ENCODE measurements at regions not wholly inside any gene's neighbourhood (a gene's known extent, or its start where the extent isn't known, plus 50 kb on each side); places are given as distances from the start of the nearest gene placed in this dataset.

GRCh38 chr14:94992046-94992445 lies 165.3 kb downstream of the DICER1 start:
- no peaks in the 10 kb centered on the region for H3K36me3 ChIP-seq
- DNase-seq = no peak
- no peaks in the 10 kb centered on the region for H3K4me1 ChIP-seq
- H3K27me3 ChIP-seq = no peaks in the 10 kb centered on the region
- H3K4me3 ChIP-seq = no peak overlapping the region
- no peak overlapping the region for H3K27ac ChIP-seq
- ATAC-seq (ENCODE audit: low FRiP score in 2 of 2) = no peak
- no peak for TF ChIP-seq EP300 (IDR thresholded peaks at IDR 0.05)
- no peak for TF ChIP-seq CTCF (IDR thresholded peaks at IDR 0.05)
- no peak for TF ChIP-seq POLR2A (IDR thresholded peaks at IDR 0.05)
- TF ChIP-seq POLR2AphosphoS5 (IDR thresholded peaks at IDR 0.05) = no peak
- peaks cover 0 to 11% (median 2%) of the 10 kb centered on the region in 4 donors for H3K9me3 ChIP-seq

- H3K27me3 ChIP-seq = no peaks in the 10 kb centered on the region
- 57 to 63% methylated on average over 3 of the region's 3 CpGs for WGBS, 2 donors
- H3K4me3 ChIP-seq = no peak overlapping the region
- no peaks in the 10 kb centered on the region for H3K36me3 ChIP-seq
- H3K4me1 ChIP-seq = no peaks in the 10 kb centered on the region
- no peak for DNase-seq
- TF ChIP-seq POLR2AphosphoS5 (IDR thresholded peaks at IDR 0.05) = no peak
- TF ChIP-seq EP300 (IDR thresholded peaks at IDR 0.05) = no peak
- TF ChIP-seq POLR2A (IDR thresholded peaks at IDR 0.05) = no peak
- TF ChIP-seq CTCF (IDR thresholded peaks at IDR 0.05) = no peak
- ATAC-seq (ENCODE audit: low FRiP score in 2 of 2) = no peak
- no peak overlapping the region for H3K27ac ChIP-seq
- H3K9me3 ChIP-seq = peaks cover 0 to 11% (median 2%) of the 10 kb centered on the region in 4 donors
These were observed 167.4 kb downstream of the DICER1 start for GRCh38 chr14:94989946-94990345.

- no peaks in the 10 kb centered on the region for H3K36me3 ChIP-seq
- H3K27me3 ChIP-seq = no peaks in the 10 kb centered on the region
- H3K4me3 ChIP-seq = no peak overlapping the region
- WGBS, 2 donors = 65 to 83% methylated on average over 4 of the region's 4 CpGs
- TF ChIP-seq POLR2A (IDR thresholded peaks at IDR 0.05) (no peak), EP300 (IDR thresholded peaks at IDR 0.05) (no peak), POLR2AphosphoS5 (IDR thresholded peaks at IDR 0.05) (no peak), CTCF (IDR thresholded peaks at IDR 0.05) (no peak)
- DNase-seq (no peak), ATAC-seq (ENCODE audit: low FRiP score in 2 of 2) (no peak)
- peaks cover 0 to 11% (median 2%) of the 10 kb centered on the region in 4 donors for H3K9me3 ChIP-seq
- no peaks in the 10 kb centered on the region for H3K4me1 ChIP-seq
- no peak overlapping the region for H3K27ac ChIP-seq
These were observed 167.9 kb downstream of the DICER1 start for GRCh38 chr14:94989417-94989816.

GRCh38 chr14:94987409-94987808 lies 169.9 kb downstream of the DICER1 start:
- no peaks in the 10 kb centered on the region for H3K27me3 ChIP-seq
- WGBS, 2 donors = 92 to 97% methylated on average over 2 of the region's 2 CpGs
- DNase-seq (no peak), ATAC-seq (ENCODE audit: low FRiP score in 2 of 2) (no peak)
- H3K4me3 ChIP-seq = no peak overlapping the region
- H3K27ac ChIP-seq = no peak overlapping the region
- H3K9me3 ChIP-seq = peaks cover 0 to 11% (median 2%) of the 10 kb centered on the region in 4 donors
- H3K36me3 ChIP-seq = no peaks in the 10 kb centered on the region
- TF ChIP-seq EP300 (IDR thresholded peaks at IDR 0.05) = no peak
- TF ChIP-seq POLR2AphosphoS5 (IDR thresholded peaks at IDR 0.05) = no peak
- no peak for TF ChIP-seq CTCF (IDR thresholded peaks at IDR 0.05)
- TF ChIP-seq POLR2A (IDR thresholded peaks at IDR 0.05) = no peak
- H3K4me1 ChIP-seq = no peaks in the 10 kb centered on the region

- Histone ChIP-seq H3K4me1 (no peaks in the 10 kb centered on the region), H3K4me3 (no peak overlapping the region), H3K27me3 (no peaks in the 10 kb centered on the region), H3K36me3 (no peaks in the 10 kb centered on the region), H3K9me3 (no peaks in the 10 kb centered on the region), H3K27ac (no peak overlapping the region)
- TF ChIP-seq POLR2AphosphoS5 (IDR thresholded peaks at IDR 0.05) (no peak), POLR2A (IDR thresholded peaks at IDR 0.05) (no peak), CTCF (IDR thresholded peaks at IDR 0.05) (no peak), EP300 (IDR thresholded peaks at IDR 0.05) (no peak)
- ATAC-seq (ENCODE audit: low FRiP score in 2 of 2) (no peak), DNase-seq (no peak)
- 64 to 70% methylated on average over 3 of the region's 3 CpGs for WGBS, 2 donors
These were observed 177.4 kb downstream of the DICER1 start for GRCh38 chr14:94979891-94980290.
